GM23248 (cell line): ENCODE measurements at regions not wholly inside any gene's neighbourhood (a gene's known extent, or its start where the extent isn't known, plus 50 kb on each side); places are given as distances from the start of the nearest gene placed in this dataset.

Source experiments
- DNase-seq: peaks from one replicate; pipeline ENCODE4 v3.0.0-alpha.2; 2015
- H2AFZ ChIP-seq: fragments of 200-600 bp; sonication (generic); 2 replicates; pipeline ENCODE4 v1.6.1; 2016; ENCODE audit warnings: antibody characterized with exemption
- H3F3A ChIP-seq: fragments of 200-600 bp; sonication (generic); 2 replicates; pipeline ENCODE4 v1.6.1; 2016; ENCODE audit warnings: mild to moderate bottlenecking, antibody characterized with exemption, mixed run types; ENCODE audit not compliant: insufficient read depth
- H3K27ac ChIP-seq: fragments of 200-600 bp; sonication (generic); 2 replicates; pipeline ENCODE4 v1.5.1; 2016; ENCODE audit warnings: mild to moderate bottlenecking
- H3K27me3 ChIP-seq: fragments of 200-600 bp; sonication (generic); replicated peaks from 2 replicates; pipeline ENCODE4 v1.6.1; 2016; ENCODE audit warnings: mild to moderate bottlenecking; ENCODE audit not compliant: insufficient read depth
- H3K36me3 ChIP-seq: fragments of 200-600 bp; sonication (generic); 2 replicates; pipeline ENCODE4 v1.6.1; 2016; ENCODE audit warnings: low read depth, mild to moderate bottlenecking
- H3K4me1 ChIP-seq: fragments of 200-600 bp; sonication (generic); 2 replicates; pipeline ENCODE4 v1.6.1; 2016; ENCODE audit warnings: mild to moderate bottlenecking; ENCODE audit not compliant: insufficient read depth
- H3K4me2 ChIP-seq: fragments of 200-600 bp; sonication (generic); one replicate; pipeline ENCODE4 v1.6.1; 2016; ENCODE audit warnings: mild to moderate bottlenecking; ENCODE audit not compliant: unreplicated experiment
- H3K4me3 ChIP-seq: fragments of 200-600 bp; sonication (generic); 2 replicates; pipeline ENCODE4 v1.5.1; 2016; ENCODE audit warnings: mild to moderate bottlenecking
- H3K79me2 ChIP-seq: fragments of 200-600 bp; sonication (generic); 2 replicates; pipeline ENCODE4 v1.6.1; 2016; ENCODE audit warnings: mild to moderate bottlenecking; ENCODE audit not compliant: insufficient read depth
- H3K9ac ChIP-seq: fragments of 200-600 bp; sonication (generic); 2 replicates; pipeline ENCODE4 v1.6.1; 2016; ENCODE audit warnings: mild to moderate bottlenecking
- H3K9me2 ChIP-seq: fragments of 200-600 bp; sonication (generic); 2 replicates; pipeline ENCODE4 v1.6.1; 2016; ENCODE audit warnings: mixed run types, mild to moderate bottlenecking, moderate library complexity; ENCODE audit not compliant: insufficient read depth
- H3K9me3 ChIP-seq: fragments of 200-600 bp; sonication (generic); one replicate; pipeline ENCODE4 v1.6.1; 2017; ENCODE audit warnings: low read depth
- H4K20me1 ChIP-seq: fragments of 200-600 bp; sonication (generic); 2 replicates; pipeline ENCODE4 v1.6.0; 2016; ENCODE audit not compliant: insufficient read depth
- EZH2 ChIP-seq: fragments of 200-600 bp; sonication (generic); IDR thresholded peaks from 2 replicates; pipeline ENCODE4 v1.6.1; 2018; ENCODE audit warnings: antibody characterized with exemption, mild to moderate bottlenecking; ENCODE audit not compliant: insufficient read depth, poor library complexity, severe bottlenecking
- EZH2phosphoT487 ChIP-seq: fragments of 200-600 bp; sonication (generic); IDR thresholded peaks from 2 replicates; pipeline ENCODE4 v1.6.1; 2018; ENCODE audit warnings: antibody characterized with exemption, moderate library complexity, mild to moderate bottlenecking, low read depth; ENCODE audit not compliant: insufficient read depth
- WGBS, 2 experiments: methylation state at CpG; one replicate each; pipeline ENCODE4 v1.1.6; 2015 to 2017; ENCODE audit warnings: low lambda C conversion rate in 2 of 2, low coverage in 1 of 2; ENCODE audit errors: missing lambda C conversion rate in 2 of 2; 5-methylcytosine and 5-hydroxymethylcytosine counted together
- in situ Hi-C: fragments of 300-500 bp; cut with MboI; formaldehyde crosslinking; loops from 2 replicates; pipeline ENCODE4 v1.15.0; 2020

- 30 to 46% methylated on average over 5 to 6 of the region's 6 CpGs for WGBS, 2 experiments
- H2AFZ ChIP-seq: no peak overlapping the region
- H4K20me1 ChIP-seq: no peaks in the 10 kb centered on the region
- no peak overlapping the region for H3K9ac ChIP-seq
- H3K9me2 ChIP-seq: no peaks in the 10 kb centered on the region
- H3F3A ChIP-seq: no peaks in the 10 kb centered on the region
- no peaks in the 10 kb centered on the region for H3K4me1 ChIP-seq
- in situ Hi-C loops: no loop called here
- H3K4me3 ChIP-seq: no peak overlapping the region
- TF ChIP-seq EZH2 (no peak), EZH2phosphoT487 (no peak)
- no peaks in the 10 kb centered on the region for H3K27me3 ChIP-seq
- no peak overlapping the region for H3K27ac ChIP-seq
- no peaks in the 10 kb centered on the region for H3K9me3 ChIP-seq
- DNase-seq: no peak
- no peaks in the 10 kb centered on the region for H3K79me2 ChIP-seq
- no peak overlapping the region for H3K4me2 ChIP-seq
- no peaks in the 10 kb centered on the region for H3K36me3 ChIP-seq
Observed at GRCh38 chrX:56920338-56920997, 74.9 kb downstream of the SPIN3 start.

- Histone ChIP-seq H4K20me1 (no peaks in the 10 kb centered on the region), H2AFZ (no peak overlapping the region), H3K9ac (no peak overlapping the region), H3K79me2 (no peaks in the 10 kb centered on the region), H3K4me3 (no peak overlapping the region), H3K9me3 (no peaks in the 10 kb centered on the region), H3K27ac (no peak overlapping the region), H3K9me2 (no peaks in the 10 kb centered on the region), H3K36me3 (no peaks in the 10 kb centered on the region), H3K27me3 (no peaks in the 10 kb centered on the region), H3K4me1 (no peaks in the 10 kb centered on the region), H3K4me2 (no peak overlapping the region), H3F3A (no peaks in the 10 kb centered on the region)
- DNase-seq: no peak
- 11 to 16% methylated on average over 2 of the region's 2 CpGs for WGBS, 2 experiments
- in situ Hi-C loops: no loop called here
- TF ChIP-seq EZH2phosphoT487 (no peak), EZH2 (no peak)
Observed at GRCh38 chrX:56882581-56882980, 112.8 kb downstream of the SPIN3 start.
